PC-3 (cell line): ENCODE measurements at regions not wholly inside any gene's neighbourhood (a gene's known extent, or its start where the extent isn't known, plus 50 kb on each side); places are given as distances from the start of the nearest gene placed in this dataset.

Experiments
- ATAC-seq: fragments of 200-7000 bp; cut with Tn5 transposase; 2 replicates; pipeline ENCODE4 v1.9.1; 2020; ENCODE audit warnings: mild to moderate bottlenecking, moderate library complexity
- BruUV-seq: library from RNA; stranded (reverse); fragments of 400-500 nt; replicated peaks from 2 replicates; lab custom pipeline; 2021; lab: Mats Ljungman, UMichigan
- CTCF ChIA-PET: fragments of 300-600 bp; sonication (Branson Sonifier 250); formaldehyde crosslinking; loops from one replicate; lab custom pipeline; 2022; ENCODE audit warnings: antibody characterized with exemption; lab: Charles Lee
- POLR2A ChIA-PET: fragments of 300-600 bp; sonication (Branson Sonifier 250); formaldehyde crosslinking; loops from one replicate; lab custom pipeline; 2022; ENCODE audit warnings: antibody characterized with exemption; ENCODE audit not compliant: unreplicated experiment; lab: Charles Lee
- DNase-seq: peaks from one replicate; pipeline ENCODE4 v3.0.0-alpha.2; 2015
- H2AFZ ChIP-seq: fragments of 300-600 bp; sonication (generic); 2 replicates; pipeline ENCODE4 v1.6.0; 2016; ENCODE audit warnings: antibody characterized with exemption, low read length
- H3F3A ChIP-seq: fragments of 300-600 bp; sonication (generic); one replicate; pipeline ENCODE4 v1.6.0; 2017; ENCODE audit warnings: antibody characterized with exemption, low read length, control low read depth, mild to moderate bottlenecking; ENCODE audit not compliant: unreplicated experiment
- H3K27ac ChIP-seq: fragments of 300-600 bp; sonication (generic); 2 replicates; pipeline ENCODE4 v1.5.1; 2016; ENCODE audit warnings: mild to moderate bottlenecking, low read length
- H3K27me3 ChIP-seq: fragments of 300-600 bp; sonication (generic); 2 replicates; pipeline ENCODE4 v1.6.1; 2016; ENCODE audit warnings: low read length, mixed read lengths
- H3K36me3 ChIP-seq: fragments of 300-600 bp; sonication (generic); 2 replicates; pipeline ENCODE4 v1.6.1; 2016; ENCODE audit warnings: low read depth, mixed run types, low read length, mixed read lengths
- H3K4me1 ChIP-seq: fragments of 300-600 bp; sonication (generic); 2 replicates; pipeline ENCODE4 v1.5.1; 2016; ENCODE audit warnings: low read length; ENCODE audit not compliant: insufficient read depth
- H3K4me2 ChIP-seq: fragments of 300-600 bp; sonication (generic); 2 replicates; pipeline ENCODE4 v1.6.0; 2016; ENCODE audit warnings: low read length
- H3K4me3 ChIP-seq: fragments of 300-600 bp; sonication (generic); 2 replicates; pipeline ENCODE4 v1.5.1; 2016; ENCODE audit warnings: mild to moderate bottlenecking, low read length, mixed read lengths
- H3K79me2 ChIP-seq: fragments of 300-600 bp; sonication (generic); 2 replicates; pipeline ENCODE4 v1.6.1; 2017; ENCODE audit warnings: low read length, mixed read lengths
- H3K9ac ChIP-seq: fragments of 300-600 bp; sonication (generic); 2 replicates; pipeline ENCODE4 v1.6.0; 2016; ENCODE audit warnings: mild to moderate bottlenecking, low read length
- H3K9me2 ChIP-seq: fragments of 300-600 bp; sonication (generic); replicated peaks from 2 replicates; pipeline ENCODE4 v1.6.1; 2016; ENCODE audit warnings: mixed run types, low read length, mixed read lengths
- H3K9me3 ChIP-seq: fragments of 300-600 bp; sonication (generic); 2 replicates; pipeline ENCODE4 v1.6.1; 2016; ENCODE audit warnings: low read length, mixed read lengths
- H4K20me1 ChIP-seq: fragments of 300-600 bp; sonication (generic); 2 replicates; pipeline ENCODE4 v1.6.1; 2016; ENCODE audit warnings: low read length, mixed read lengths
- CTCF ChIP-seq: fragments of 300-600 bp; sonication (generic); conservative IDR thresholded peaks from 2 replicates; pipeline ENCODE4 v1.5.1; 2017; ENCODE audit warnings: antibody characterized with exemption, low read depth, mild to moderate bottlenecking, low read length
- EZH2 ChIP-seq: fragments of 300-600 bp; sonication (generic); IDR thresholded peaks from one replicate; pipeline ENCODE4 v1.6.1; 2017; ENCODE audit warnings: antibody characterized with exemption, mild to moderate bottlenecking, low read length; ENCODE audit not compliant: unreplicated experiment
- EZH2phosphoT487 ChIP-seq: fragments of 300-600 bp; sonication (generic); IDR thresholded peaks from 2 replicates; pipeline ENCODE4 v1.6.1; 2018; ENCODE audit warnings: mild to moderate bottlenecking, antibody characterized with exemption, low read length, borderline replicate concordance
- intact Hi-C: fragments of 100-400 bp; cut with micrococcal nuclease; formaldehyde crosslinking; loops from 2 replicates; pipeline ENCODE4 v1.9.0; 2023

- Histone ChIP-seq H3K9me2 (no peaks in the 10 kb centered on the region), H3K27me3 (peaks cover 10% of the 10 kb centered on the region), H2AFZ (no peak overlapping the region), H3K4me3 (no peak overlapping the region), H3K4me2 (no peak overlapping the region), H3K27ac (no peak overlapping the region), H3K9me3 (no peaks in the 10 kb centered on the region), H3F3A (no peaks in the 10 kb centered on the region), H4K20me1 (no peaks in the 10 kb centered on the region), H3K4me1 (no peaks in the 10 kb centered on the region), H3K36me3 (no peaks in the 10 kb centered on the region), H3K9ac (no peak overlapping the region), H3K79me2 (no peaks in the 10 kb centered on the region)
- CTCF ChIA-PET = no interaction called here
- POLR2A ChIA-PET = no interaction called here
- no TSS peak for BruUV-seq
- no peak for TF ChIP-seq EZH2phosphoT487
- intact Hi-C loops = no loop called here
- DNase-seq = no peak
- no peak for ATAC-seq
These were observed 298.8 kb downstream of the MEX3B start for GRCh38 chr15:81747026-81747425.

- Histone ChIP-seq H3K36me3 (no peaks in the 10 kb centered on the region), H3K27me3 (no peaks in the 10 kb centered on the region), H3K9ac (no peak overlapping the region), H4K20me1 (no peaks in the 10 kb centered on the region), H3K79me2 (no peaks in the 10 kb centered on the region), H3K4me2 (no peak overlapping the region), H3K27ac (no peak overlapping the region), H2AFZ (no peak overlapping the region), H3K9me3 (no peaks in the 10 kb centered on the region), H3K9me2 (no peaks in the 10 kb centered on the region), H3F3A (no peaks in the 10 kb centered on the region), H3K4me1 (no peaks in the 10 kb centered on the region), H3K4me3 (no peak overlapping the region)
- TF ChIP-seq EZH2phosphoT487 (no peak), EZH2 (no peak), CTCF (no peak)
- BruUV-seq = no TSS peak
- intact Hi-C loops = no loop called here
- CTCF ChIA-PET = no interaction called here
- no peak for DNase-seq
- ATAC-seq = no peak
- POLR2A ChIA-PET = no interaction called here
These were observed 301.5 kb downstream of the MEX3B start for GRCh38 chr15:81744364-81744763.

- ChIA-PET POLR2A (no interaction called here), CTCF (no interaction called here)
- H3K27me3 ChIP-seq = no peaks in the 10 kb centered on the region
- TF ChIP-seq EZH2phosphoT487 = no peak
- TF ChIP-seq CTCF = no peak
- no peak for TF ChIP-seq EZH2
- H3K27ac ChIP-seq = no peak overlapping the region
- intact Hi-C loops = no loop called here
- no peaks in the 10 kb centered on the region for H3K36me3 ChIP-seq
- no peak for ATAC-seq
- no peak overlapping the region for H2AFZ ChIP-seq
- no peaks in the 10 kb centered on the region for H3K9me3 ChIP-seq
- no peak overlapping the region for H3K9ac ChIP-seq
- no peaks in the 10 kb centered on the region for H3K4me1 ChIP-seq
- no TSS peak for BruUV-seq
- no peaks in the 10 kb centered on the region for H3K79me2 ChIP-seq
- H3K4me3 ChIP-seq = no peak overlapping the region
- H3K9me2 ChIP-seq = no peaks in the 10 kb centered on the region
- H3K4me2 ChIP-seq = no peak overlapping the region
- no peaks in the 10 kb centered on the region for H3F3A ChIP-seq
- H4K20me1 ChIP-seq = no peaks in the 10 kb centered on the region
- no peak for DNase-seq
These were observed 305.4 kb downstream of the MEX3B start for GRCh38 chr15:81740416-81740815.
